ENCODE measurements at regions not wholly inside any gene's neighbourhood (a gene's known extent, or its start where the extent isn't known, plus 50 kb on each side); places are given as distances from the start of the nearest gene placed in this dataset.

DNA sequence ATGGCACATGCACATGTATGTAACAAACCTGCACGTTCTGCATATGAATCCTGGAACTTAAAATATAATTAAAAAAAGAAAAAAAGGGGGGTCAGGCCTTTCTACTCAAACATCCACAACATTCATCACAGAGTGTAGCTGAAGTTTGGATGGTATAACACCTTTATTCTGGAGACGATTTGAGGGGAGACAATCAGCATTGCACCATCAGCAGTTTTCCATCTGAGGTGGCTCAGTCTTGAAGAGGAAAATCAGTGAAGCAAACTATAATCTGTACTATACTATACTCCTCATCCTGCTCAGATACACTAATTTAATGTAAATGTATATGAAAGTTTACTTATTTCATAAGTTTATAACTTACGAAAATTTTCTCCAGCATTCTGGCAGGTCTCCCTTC lies 969.7 kb downstream of the SLITRK1 start:
- intact Hi-C loops (cut with DNase I, micrococcal nuclease), result no loop called here
- ATAC-seq (no peak), DNase-seq (no peak)
- H3K36me3 ChIP-seq (ENCODE audit: low read depth), result no peaks in the 10 kb centered on the region
- no peaks in the 10 kb centered on the region for H3K4me1 ChIP-seq (ENCODE audit: low read depth)
- H3K9me3 ChIP-seq, result peaks cover 43% of the 10 kb centered on the region
- TF ChIP-seq, protein P1, sequence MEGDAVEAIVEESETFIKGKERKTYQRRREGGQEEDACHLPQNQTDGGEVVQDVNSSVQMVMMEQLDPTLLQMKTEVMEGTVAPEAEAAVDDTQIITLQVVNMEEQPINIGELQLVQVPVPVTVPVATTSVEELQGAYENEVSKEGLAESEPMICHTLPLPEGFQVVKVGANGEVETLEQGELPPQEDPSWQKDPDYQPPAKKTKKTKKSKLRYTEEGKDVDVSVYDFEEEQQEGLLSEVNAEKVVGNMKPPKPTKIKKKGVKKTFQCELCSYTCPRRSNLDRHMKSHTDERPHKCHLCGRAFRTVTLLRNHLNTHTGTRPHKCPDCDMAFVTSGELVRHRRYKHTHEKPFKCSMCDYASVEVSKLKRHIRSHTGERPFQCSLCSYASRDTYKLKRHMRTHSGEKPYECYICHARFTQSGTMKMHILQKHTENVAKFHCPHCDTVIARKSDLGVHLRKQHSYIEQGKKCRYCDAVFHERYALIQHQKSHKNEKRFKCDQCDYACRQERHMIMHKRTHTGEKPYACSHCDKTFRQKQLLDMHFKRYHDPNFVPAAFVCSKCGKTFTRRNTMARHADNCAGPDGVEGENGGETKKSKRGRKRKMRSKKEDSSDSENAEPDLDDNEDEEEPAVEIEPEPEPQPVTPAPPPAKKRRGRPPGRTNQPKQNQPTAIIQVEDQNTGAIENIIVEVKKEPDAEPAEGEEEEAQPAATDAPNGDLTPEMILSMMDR (IDR thresholded peaks at IDR 0.05), result no peak
- no peak overlapping the region for H3K4me3 ChIP-seq

DNA sequence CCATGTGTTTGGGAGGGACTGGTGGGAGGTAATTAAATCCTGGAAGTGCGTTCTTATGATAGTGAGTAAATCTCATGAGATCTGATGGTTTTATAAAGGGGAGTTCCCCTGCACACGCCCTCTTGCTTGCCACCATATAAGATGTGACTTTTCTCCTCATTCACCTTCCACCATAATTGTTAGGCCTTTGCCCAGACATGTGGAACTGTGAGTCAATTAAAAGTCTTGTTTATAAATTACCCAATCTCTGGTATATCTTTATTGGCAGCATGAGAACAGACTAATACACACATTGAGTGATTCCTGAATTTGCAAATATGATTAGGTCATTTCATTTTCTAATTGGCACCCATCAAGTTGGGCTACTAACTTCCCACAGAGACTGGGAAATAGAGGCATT lies 977.2 kb downstream of the SLITRK1 start:
- no peak for ATAC-seq
- Histone ChIP-seq H3K4me3 (no peak overlapping the region), H3K36me3 (ENCODE audit: low read depth) (no peaks in the 10 kb centered on the region), H3K9me3 (peaks cover 56% of the 10 kb centered on the region), H3K4me1 (ENCODE audit: low read depth) (no peaks in the 10 kb centered on the region)
- TF ChIP-seq, protein P1 (IDR thresholded peaks at IDR 0.05), result no peak
- intact Hi-C loops (cut with DNase I, micrococcal nuclease), result no loop called here
- no peak for DNase-seq

DNA sequence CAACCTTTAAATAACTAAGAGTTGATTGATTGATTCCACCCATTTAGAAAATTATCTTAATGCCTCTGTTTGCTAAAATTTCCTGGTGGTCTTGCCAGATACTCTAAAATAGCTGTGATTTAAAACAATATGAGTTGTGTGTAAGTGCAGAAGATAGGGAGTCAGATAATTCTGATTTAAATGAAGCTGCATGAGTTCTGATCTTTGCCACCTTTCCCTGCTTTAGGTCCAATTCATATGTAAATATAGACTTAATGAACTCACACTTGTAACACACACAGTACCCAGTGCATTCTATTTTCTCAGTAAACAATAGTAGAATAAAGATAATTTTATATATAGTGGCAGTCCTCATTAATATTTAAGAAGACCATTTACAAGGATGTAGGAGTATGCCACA lies 981.8 kb downstream of the SLITRK1 start:
- intact Hi-C loops (cut with DNase I, micrococcal nuclease), result no loop called here
- DNase-seq (no peak), ATAC-seq (no peak)
- Histone ChIP-seq H3K9me3 (peaks cover 41% of the 10 kb centered on the region), H3K4me3 (no peak overlapping the region), H3K4me1 (ENCODE audit: low read depth) (no peaks in the 10 kb centered on the region), H3K36me3 (ENCODE audit: low read depth) (no peaks in the 10 kb centered on the region)
- TF ChIP-seq, protein P1 (IDR thresholded peaks at IDR 0.05), result no peak

DNA sequence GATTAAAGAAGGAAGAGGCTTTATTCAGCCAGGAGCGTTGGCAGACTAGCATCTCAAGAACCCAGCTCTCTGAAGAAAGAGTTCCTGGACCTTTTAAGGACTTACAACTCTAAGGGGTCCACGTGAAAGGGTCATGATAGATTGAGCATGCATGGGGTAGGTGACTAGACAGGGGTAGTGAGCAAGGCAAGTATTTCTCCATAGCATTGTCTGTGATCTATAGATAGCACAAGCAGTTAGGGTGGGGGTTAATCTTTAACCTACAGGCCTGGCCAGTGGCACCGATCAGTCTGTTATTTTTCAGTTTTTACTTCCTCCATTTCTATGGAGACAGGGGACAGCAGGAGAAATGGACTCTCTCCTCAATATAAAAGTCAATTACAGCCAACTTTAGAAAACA lies 983.7 kb downstream of the SLITRK1 start:
- intact Hi-C loops (cut with DNase I, micrococcal nuclease), result no loop called here
- Histone ChIP-seq H3K4me3 (no peak overlapping the region), H3K36me3 (ENCODE audit: low read depth) (no peaks in the 10 kb centered on the region), H3K9me3 (peaks cover 40% of the 10 kb centered on the region), H3K4me1 (ENCODE audit: low read depth) (no peaks in the 10 kb centered on the region)
- no peak for ATAC-seq
- no peak for DNase-seq
- TF ChIP-seq, protein P1 (IDR thresholded peaks at IDR 0.05), result no peak

DNA sequence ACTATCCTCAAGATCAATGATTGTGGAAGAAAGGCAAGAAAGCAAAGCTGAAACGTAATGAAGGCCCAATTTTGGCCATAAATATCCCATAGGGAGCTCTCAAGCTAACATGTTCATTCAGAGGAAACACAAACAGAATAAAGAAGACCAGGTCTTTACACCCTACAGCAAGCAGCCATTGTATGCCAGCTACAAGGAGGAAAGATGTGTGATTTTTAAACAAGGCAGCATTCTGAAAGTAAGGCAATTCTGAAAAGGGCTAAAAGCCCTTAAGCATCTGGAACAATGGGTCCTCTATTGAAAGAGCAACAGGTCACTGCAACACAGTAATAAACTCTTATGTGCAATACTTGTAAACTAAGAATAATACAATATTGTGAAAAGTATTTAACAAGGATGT lies 1002.4 kb downstream of the SLITRK1 start:
- intact Hi-C loops (cut with DNase I, micrococcal nuclease), result no loop called here

More for the DNA sequence above, 1002.4 kb downstream of the SLITRK1 start:
- Histone ChIP-seq H3K9me3 (peaks cover 52% of the 10 kb centered on the region), H3K4me3 (no peak overlapping the region), H3K36me3 (ENCODE audit: low read depth) (no peaks in the 10 kb centered on the region), H3K4me1 (ENCODE audit: low read depth) (no peaks in the 10 kb centered on the region)
- DNase-seq, result no peak
- TF ChIP-seq, protein P1 (IDR thresholded peaks at IDR 0.05), result no peak
- ATAC-seq, result no peak

Measured in mucosa of descending colon (tissue), 3 donors.